ENCODE measurements at regions not wholly inside any gene's neighbourhood (a gene's known extent, or its start where the extent isn't known, plus 50 kb on each side); places are given as distances from the start of the nearest gene placed in this dataset.

DNA sequence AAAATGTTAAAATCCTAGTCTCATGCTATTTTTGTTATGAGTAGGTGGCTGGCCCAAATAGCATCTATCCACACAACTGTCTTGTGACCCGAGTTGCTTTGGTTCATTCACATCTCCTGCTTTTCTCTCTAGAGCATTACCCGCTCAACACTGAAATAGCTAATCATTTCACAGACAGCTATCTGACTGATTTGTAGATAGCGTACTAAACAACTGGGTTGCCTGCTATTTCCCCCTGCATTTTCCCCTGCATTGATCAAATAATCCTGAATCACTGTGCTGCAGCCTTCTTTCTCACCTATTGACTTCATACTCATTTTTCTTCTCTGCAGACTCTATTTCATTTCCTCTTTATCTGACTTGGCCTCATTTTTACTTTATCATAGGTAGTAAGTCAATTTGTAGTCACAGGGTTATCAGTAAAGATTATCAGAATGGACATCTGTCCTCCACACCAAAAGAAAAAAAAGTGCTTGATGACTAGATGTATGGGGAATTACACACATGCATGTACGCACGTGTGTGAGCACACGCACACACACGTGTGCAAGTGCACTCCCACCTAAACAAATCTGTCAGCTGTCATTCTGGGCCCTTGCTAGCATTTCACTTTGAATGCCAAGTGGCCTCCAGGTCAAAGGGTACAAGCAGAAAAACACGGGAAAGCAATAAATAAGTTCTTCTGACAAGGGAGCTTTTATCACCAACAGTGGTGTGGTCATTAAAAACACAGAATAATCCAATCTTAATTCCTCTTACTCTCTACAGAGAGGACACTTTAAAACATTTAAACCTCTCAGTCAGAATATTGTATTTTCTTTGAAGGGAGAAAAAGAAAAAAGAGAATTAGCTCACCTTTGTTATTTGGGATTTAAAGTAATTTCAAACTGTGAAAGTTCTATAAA is 501.6 kb downstream of the EFNA5 start:
- DNase-seq (ENCODE audit: low read depth), result no peak
- no peak overlapping the region for H3K4me3 ChIP-seq (ENCODE audit: low read depth, low read length)

DNA sequence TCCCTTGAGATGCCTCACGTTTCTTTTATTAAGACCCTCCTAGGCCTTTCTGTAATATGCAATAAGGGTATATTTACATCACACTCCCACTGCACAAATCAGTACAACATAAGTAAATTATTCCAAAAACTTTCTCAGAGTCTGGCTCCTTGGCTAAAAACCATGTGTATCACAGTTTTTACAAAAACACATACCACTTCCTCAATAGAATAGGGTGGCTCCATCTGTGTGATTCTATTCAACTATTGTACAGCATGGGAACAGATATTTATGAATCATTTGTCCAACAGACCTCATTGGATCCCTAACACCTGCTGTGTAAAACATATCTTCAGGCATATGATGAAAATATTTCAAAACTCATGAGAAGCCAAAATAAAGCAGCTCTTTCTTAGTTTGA is 502.7 kb downstream of the EFNA5 start:
- no peak for DNase-seq (ENCODE audit: low read depth)
- H3K4me3 ChIP-seq (ENCODE audit: low read depth, low read length), result no peak overlapping the region

GRCh38 chr5:107165296-107165695 is 505.4 kb downstream of the EFNA5 start:
- DNase-seq (ENCODE audit: low read depth), result no peak
- no peak overlapping the region for H3K4me3 ChIP-seq (ENCODE audit: low read depth, low read length)

DNA sequence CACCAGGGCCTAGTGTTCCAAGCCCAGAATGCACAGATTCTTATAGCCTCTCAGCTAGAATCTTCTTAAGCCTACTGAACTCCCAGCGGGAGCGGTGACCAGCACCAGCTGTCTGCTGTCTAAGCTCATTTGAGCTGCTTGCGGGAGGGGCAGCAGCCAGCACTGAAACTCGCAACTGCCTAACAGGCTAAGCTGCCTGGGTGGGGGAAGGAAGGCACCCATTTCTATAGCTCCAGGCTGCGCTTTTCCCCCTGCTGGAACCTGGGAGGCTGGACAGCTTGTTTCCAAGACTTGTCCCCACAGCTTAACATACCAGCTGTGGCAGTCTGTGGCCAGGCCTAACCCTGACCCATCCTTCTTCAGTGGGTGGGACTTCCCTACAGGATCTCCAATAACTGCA is 512.9 kb downstream of the EFNA5 start:
- H3K4me3 ChIP-seq (ENCODE audit: low read depth, low read length), result no peak overlapping the region
- no peak for DNase-seq (ENCODE audit: low read depth)

DNA sequence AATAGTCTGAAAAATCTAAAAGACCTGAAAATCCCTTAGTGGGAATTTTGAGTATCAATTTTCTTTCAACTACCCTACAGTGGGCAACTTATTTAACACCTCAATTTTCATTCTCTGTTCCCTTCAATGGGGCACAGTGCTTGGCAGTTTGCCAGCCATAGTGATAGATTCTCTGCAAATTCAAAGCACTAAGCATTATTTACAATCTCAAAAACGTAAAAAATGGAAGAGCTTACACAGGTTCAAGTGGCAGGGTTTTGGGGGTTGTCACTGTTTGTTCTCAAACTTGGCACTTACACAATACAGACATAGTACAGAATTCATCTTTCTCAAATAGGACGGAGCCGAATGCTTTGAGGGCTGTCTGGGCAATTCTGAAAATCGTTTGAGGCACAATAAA is 515.0 kb downstream of the EFNA5 start:
- H3K4me3 ChIP-seq (ENCODE audit: low read depth, low read length), result no peak overlapping the region
- no peak for DNase-seq (ENCODE audit: low read depth)

- H3K4me3 ChIP-seq (ENCODE audit: low read depth, low read length), result no peak overlapping the region
- DNase-seq (ENCODE audit: low read depth), result no peak
Observed at GRCh38 chr5:107154593-107154992, 516.1 kb downstream of the EFNA5 start.

- no peak overlapping the region for H3K4me3 ChIP-seq (ENCODE audit: low read depth, low read length)
- DNase-seq (ENCODE audit: low read depth), result no peak
Observed at GRCh38 chr5:107153283-107153682, 517.5 kb downstream of the EFNA5 start.

DNA sequence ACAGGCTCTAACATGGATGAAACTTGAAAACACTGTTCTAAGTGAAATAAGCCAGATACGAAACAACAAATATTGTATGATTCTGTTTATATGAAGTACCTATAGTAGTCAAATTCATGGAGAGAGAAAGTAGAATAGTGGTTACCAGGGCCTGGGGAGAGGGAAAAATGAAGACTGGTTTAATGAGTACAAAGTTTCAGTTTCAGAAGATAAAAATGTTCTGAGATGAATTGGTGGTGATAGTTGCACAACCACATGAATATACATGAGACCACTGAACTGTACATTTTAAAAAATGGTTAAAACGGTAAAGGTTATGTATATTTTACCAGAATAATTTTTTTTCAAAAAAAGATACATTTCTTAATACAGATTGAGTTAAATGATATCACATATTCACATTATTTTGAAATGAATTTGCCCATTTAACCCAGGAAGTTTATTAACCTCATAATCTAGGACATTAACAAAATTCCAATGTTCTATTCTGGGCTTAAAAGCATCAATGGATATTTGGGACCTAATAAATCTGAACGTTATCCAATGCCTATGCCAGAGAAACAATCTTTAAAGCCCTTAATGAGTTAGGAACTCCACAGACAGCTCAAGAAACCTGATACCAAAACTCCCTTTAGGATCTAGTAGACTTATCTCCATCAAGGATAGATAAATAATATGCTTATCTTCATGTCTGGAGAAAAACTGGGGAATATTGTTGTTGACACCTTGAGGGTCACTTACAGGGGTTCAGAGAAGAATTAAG is 521.3 kb downstream of the EFNA5 start:
- H3K4me3 ChIP-seq (ENCODE audit: low read depth, low read length), result no peak overlapping the region
- DNase-seq (ENCODE audit: low read depth), result no peak

DNA sequence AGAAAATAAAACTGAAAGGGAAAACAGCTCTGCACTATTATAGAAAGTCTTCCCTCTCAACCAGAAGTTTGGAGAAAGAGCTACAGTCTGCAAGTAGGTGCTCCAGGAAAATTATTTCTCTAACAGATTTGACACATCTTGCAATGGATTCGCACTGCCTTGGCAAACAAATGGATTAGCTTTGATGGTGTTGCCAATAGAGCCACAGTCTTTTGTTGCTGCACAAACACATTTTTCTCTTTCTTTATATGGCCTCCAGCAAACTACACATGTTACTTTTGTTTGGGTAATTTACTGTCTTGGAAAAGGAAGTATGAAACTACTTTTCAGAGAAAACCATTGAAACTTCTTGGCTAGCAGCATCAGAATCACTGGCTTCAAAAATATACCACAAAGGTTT is 523.1 kb downstream of the EFNA5 start:
- H3K4me3 ChIP-seq (ENCODE audit: low read depth, low read length), result no peak overlapping the region
- DNase-seq (ENCODE audit: low read depth), result no peak

DNA sequence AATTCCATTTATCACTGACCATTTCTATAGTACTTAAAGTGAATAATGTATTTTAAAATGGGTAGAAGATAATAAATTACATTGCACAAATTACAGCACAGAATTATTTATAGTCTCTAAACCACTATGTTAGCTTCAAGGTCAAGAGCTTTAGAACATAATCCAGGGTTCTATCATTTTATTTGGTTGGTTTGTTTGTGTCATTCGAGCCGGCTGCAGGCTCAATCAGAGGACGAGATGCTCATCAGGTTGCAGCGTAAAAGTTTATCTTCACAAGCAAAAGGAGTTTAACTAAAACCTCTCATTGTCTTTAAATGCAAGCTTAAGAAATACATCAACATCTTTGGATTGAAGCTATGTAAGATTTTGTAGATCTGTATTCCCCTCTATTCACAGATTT is 523.8 kb downstream of the EFNA5 start:
- DNase-seq (ENCODE audit: low read depth), result no peak
- no peak overlapping the region for H3K4me3 ChIP-seq (ENCODE audit: low read depth, low read length)

DNA sequence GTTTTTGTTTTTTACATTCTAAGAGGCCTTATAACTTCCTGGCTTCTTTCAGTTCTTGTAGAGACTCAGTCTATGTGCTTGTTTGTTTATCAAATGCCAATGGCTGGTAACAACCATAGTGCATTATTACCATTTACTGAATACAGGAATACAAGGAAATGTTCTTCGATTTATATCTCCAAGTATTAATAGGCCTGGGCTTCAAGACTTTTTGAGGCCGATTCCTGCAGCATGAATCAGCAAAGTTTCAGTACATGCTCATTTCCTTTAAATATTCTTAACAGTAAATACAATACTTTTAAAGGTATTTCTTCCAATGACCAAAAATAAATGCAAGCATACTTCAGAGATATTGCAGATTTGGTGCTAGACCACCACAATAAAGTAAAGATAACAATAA is 535.3 kb downstream of the EFNA5 start:
- peak; percentile 23 for DNase-seq (ENCODE audit: low read depth)
- no peak overlapping the region for H3K4me3 ChIP-seq (ENCODE audit: low read depth, low read length)

GRCh38 chr5:107134931-107135330 is 535.8 kb downstream of the EFNA5 start:
- no peak overlapping the region for H3K4me3 ChIP-seq (ENCODE audit: low read depth, low read length)
- DNase-seq (ENCODE audit: low read depth), result no peak

- H3K4me3 ChIP-seq (ENCODE audit: low read depth, low read length), result no peak overlapping the region
- DNase-seq (ENCODE audit: low read depth), result no peak
Observed at GRCh38 chr5:107129051-107129450, 541.7 kb downstream of the EFNA5 start.

- H3K4me3 ChIP-seq (ENCODE audit: low read depth, low read length), result no peak overlapping the region
- no peak for DNase-seq (ENCODE audit: low read depth)
Observed at GRCh38 chr5:107127878-107128277, 542.9 kb downstream of the EFNA5 start.

DNA sequence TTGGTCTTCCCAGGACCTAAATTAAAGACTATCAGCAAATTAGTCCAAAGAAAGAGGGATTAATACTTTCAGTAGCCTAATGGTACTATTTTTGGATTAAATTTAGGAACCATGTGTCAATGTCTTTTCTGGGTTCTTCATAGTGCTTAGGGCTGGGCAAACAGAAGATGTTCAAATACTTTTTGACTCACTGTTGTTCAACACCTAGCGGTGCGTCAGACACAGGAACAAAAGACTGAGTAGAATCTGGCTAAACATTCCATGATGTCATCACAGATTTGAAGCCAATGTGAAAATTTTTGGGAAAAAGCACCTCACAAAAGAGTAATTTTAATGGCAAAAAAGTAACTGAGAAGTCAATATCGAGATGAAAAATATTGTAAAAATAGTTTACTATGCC is 544.4 kb downstream of the EFNA5 start:
- H3K4me3 ChIP-seq (ENCODE audit: low read depth, low read length), result no peak overlapping the region
- no peak for DNase-seq (ENCODE audit: low read depth)

- no peak overlapping the region for H3K4me3 ChIP-seq (ENCODE audit: low read depth, low read length)
- DNase-seq (ENCODE audit: low read depth), result no peak
Observed at GRCh38 chr5:107124376-107124775, 546.4 kb downstream of the EFNA5 start.

DNA sequence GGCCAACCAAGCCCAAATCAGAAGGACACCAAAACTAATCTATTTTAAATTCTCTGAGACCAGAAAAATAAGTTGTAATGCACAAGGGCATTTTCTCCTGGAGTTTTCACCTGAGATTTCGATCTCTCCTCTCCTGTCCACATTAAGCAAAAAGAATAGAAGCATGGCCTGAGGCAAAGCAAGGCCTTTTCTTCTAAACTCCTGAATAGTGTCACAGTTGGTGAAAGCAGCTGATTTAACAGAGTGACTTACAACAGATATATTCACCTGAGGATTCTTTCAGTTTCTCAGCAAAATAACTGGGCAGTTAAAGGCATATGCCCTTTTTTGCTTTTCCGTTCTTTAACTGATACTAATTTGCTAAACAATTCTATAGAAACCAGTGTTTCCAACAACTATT is 547.7 kb downstream of the EFNA5 start:
- DNase-seq (ENCODE audit: low read depth), result no peak
- no peak overlapping the region for H3K4me3 ChIP-seq (ENCODE audit: low read depth, low read length)

GRCh38 chr5:107121793-107122519 is 548.8 kb downstream of the EFNA5 start:
- H3K4me3 ChIP-seq (ENCODE audit: low read depth, low read length), result no peak overlapping the region
- no peak for DNase-seq (ENCODE audit: low read depth)

GRCh38 chr5:107119656-107120055 is 551.1 kb downstream of the EFNA5 start:
- DNase-seq (ENCODE audit: low read depth), result no peak
- H3K4me3 ChIP-seq (ENCODE audit: low read depth, low read length), result no peak overlapping the region
